B cell (primary cell): ENCODE measurements at regions not wholly inside any gene's neighbourhood (a gene's known extent, or its start where the extent isn't known, plus 50 kb on each side); places are given as distances from the start of the nearest gene placed in this dataset.

Experiments used
- ATAC-seq: fragments of 200-7000 bp; cut with Tn5 transposase; one replicate; pipeline ENCODE4 v1.10.0; 2021; ENCODE audit warnings: low read depth, mild to moderate bottlenecking, moderate number of reproducible peaks, moderate library complexity
- CTCF ChIA-PET: fragments of 350-600 bp; sonication (Branson Sonifier 250); formaldehyde crosslinking; loops from one replicate; lab custom pipeline; 2021; ENCODE audit warnings: antibody characterized with exemption, inconsistent platforms; lab: Charles Lee
- POLR2A ChIA-PET: fragments of 350-600 bp; sonication (Branson Sonifier 250); formaldehyde crosslinking; loops from one replicate; lab custom pipeline; 2021; ENCODE audit warnings: antibody characterized with exemption; lab: Charles Lee
- DNase-seq: peaks from one replicate; pipeline ENCODE4 v3.0.0; 2013
- H2AFZ ChIP-seq: 2 replicates; pipeline ENCODE4 v1.6.1; 2012; ENCODE audit warnings: mild to moderate bottlenecking, low read depth, low read length; ENCODE audit not compliant: insufficient read depth, poor library complexity, severe bottlenecking
- H3K27ac ChIP-seq, 2 donors: 1 replicate in 1 of 2; 2 replicates in 1 of 2; pipeline ENCODE4 v1.5.1; 2012 to 2013; ENCODE audit warnings: low read length in 2 of 2, mild to moderate bottlenecking in 2 of 2, moderate library complexity in 1 of 2
- H3K27me3 ChIP-seq, 4 experiments: fragments of 200-600 bp in 1 of 4; sonication (generic) in 1 of 4; replicated peaks in 1 of 4; 1 replicate in 2 of 4; 2 replicates in 2 of 4; pipeline versions ENCODE4 v1.6.1 to v1.7.0; 2013 to 2016; ENCODE audit warnings: low read length in 3 of 4, mild to moderate bottlenecking in 2 of 4, mixed read lengths in 1 of 4, moderate library complexity in 1 of 4; ENCODE audit not compliant: insufficient read depth in 4 of 4, control insufficient read depth in 3 of 4; ENCODE audit errors: control extremely low read depth in 1 of 4
- H3K36me3 ChIP-seq, 2 experiments: replicated peaks in 1 of 2; 1 replicate in 1 of 2; 2 replicates in 1 of 2; pipeline versions ENCODE4 v1.6.1 to v1.7.1; 2013; ENCODE audit warnings: low read length in 1 of 2; ENCODE audit not compliant: insufficient read depth in 2 of 2, control insufficient read depth in 1 of 2; ENCODE audit errors: control extremely low read depth in 1 of 2, extremely low read depth in 1 of 2
- H3K4me1 ChIP-seq, 2 donors: fragments of 200-600 bp in 1 of 2; sonication (generic) in 1 of 2; 1 replicate in 1 of 2; 2 replicates in 1 of 2; pipeline versions ENCODE4 v1.5.1 to v1.6.1; 2013 to 2017; ENCODE audit warnings: low read length in 2 of 2; ENCODE audit not compliant: control insufficient read depth in 2 of 2, insufficient read depth in 2 of 2
- H3K4me2 ChIP-seq: replicated peaks from 2 replicates; pipeline ENCODE3; 2012; ENCODE audit warnings: mild to moderate bottlenecking, low read depth, low read length; ENCODE audit not compliant: poor library complexity, severe bottlenecking
- H3K4me3 ChIP-seq, 5 experiments: fragments of 200-600 bp in 1 of 5; sonication (generic) in 1 of 5; 1 replicate in 3 of 5; 2 replicates in 2 of 5; pipeline versions ENCODE4 v1.5.1 to v1.7.0; 2011 to 2016; ENCODE audit warnings: low read length in 4 of 5, mild to moderate bottlenecking in 4 of 5, low read depth in 2 of 5, control low read depth in 1 of 5, moderate library complexity in 1 of 5; ENCODE audit not compliant: insufficient read depth in 1 of 5; ENCODE audit errors: control extremely low read depth in 1 of 5, extremely low read depth in 1 of 5
- H3K79me2 ChIP-seq: fragments of 200-600 bp; sonication (generic); one replicate; pipeline ENCODE4 v1.6.0; 2016; ENCODE audit warnings: low read length; ENCODE audit not compliant: control insufficient read depth, insufficient read depth
- H3K9ac ChIP-seq: fragments of 200-600 bp; sonication (generic); 2 replicates; pipeline ENCODE4 v1.6.1; 2017; ENCODE audit warnings: mild to moderate bottlenecking, low read length, moderate library complexity
- H3K9me3 ChIP-seq, 3 donors: one replicate each; pipeline versions ENCODE4 v1.6.1 to v1.7.1; 2013; ENCODE audit warnings: low read length in 2 of 3; ENCODE audit not compliant: control insufficient read depth in 2 of 3, insufficient read depth in 1 of 3; ENCODE audit errors: control extremely low read depth in 1 of 3
- H4K20me1 ChIP-seq: 2 replicates; pipeline ENCODE4 v1.6.0; 2012; ENCODE audit warnings: mild to moderate bottlenecking, low read length; ENCODE audit not compliant: insufficient read depth, control insufficient read depth, poor library complexity, severe bottlenecking
- H3K27ac Mint-ChIP-seq: one replicate; pipeline ENCODE4 v1.8.0; 2021; ENCODE audit warnings: mixed read lengths
- H3K27me3 Mint-ChIP-seq: one replicate; pipeline ENCODE4 v1.8.0; 2021; ENCODE audit warnings: mixed read lengths
- H3K4me1 Mint-ChIP-seq: one replicate; pipeline ENCODE4 v1.8.0; 2021; ENCODE audit warnings: mixed read lengths
- H3K4me3 Mint-ChIP-seq: one replicate; pipeline ENCODE4 v1.8.0; 2021; ENCODE audit warnings: mixed read lengths
- H3K9me3 Mint-ChIP-seq: one replicate; pipeline ENCODE4 v1.8.0; 2022; ENCODE audit warnings: mixed read lengths; ENCODE audit not compliant: insufficient read depth
- CTCF ChIP-seq: fragments of 200-600 bp; IDR thresholded peaks from one replicate; pipeline ENCODE4 v1.8.0; 2022; ENCODE audit warnings: antibody characterized with exemption, mild to moderate bottlenecking
- EZH2 ChIP-seq: IDR thresholded peaks from 2 replicates; pipeline ENCODE4 v1.6.1; 2012; ENCODE audit warnings: borderline replicate concordance, low read depth, mild to moderate bottlenecking, moderate library complexity, low read length; ENCODE audit not compliant: insufficient read depth, poor library complexity, severe bottlenecking
- WGBS: methylation state at CpG from one replicate; pipeline ENCODE4 v1.1.5; 2013; ENCODE audit warnings: missing lambda C conversion rate; ENCODE audit not compliant: insufficient coverage; 5-methylcytosine and 5-hydroxymethylcytosine counted together
- intact Hi-C: fragments of 100-400 bp; cut with micrococcal nuclease; formaldehyde crosslinking; loops from one replicate; pipeline ENCODE4 v1.10.0; 2022

DNA sequence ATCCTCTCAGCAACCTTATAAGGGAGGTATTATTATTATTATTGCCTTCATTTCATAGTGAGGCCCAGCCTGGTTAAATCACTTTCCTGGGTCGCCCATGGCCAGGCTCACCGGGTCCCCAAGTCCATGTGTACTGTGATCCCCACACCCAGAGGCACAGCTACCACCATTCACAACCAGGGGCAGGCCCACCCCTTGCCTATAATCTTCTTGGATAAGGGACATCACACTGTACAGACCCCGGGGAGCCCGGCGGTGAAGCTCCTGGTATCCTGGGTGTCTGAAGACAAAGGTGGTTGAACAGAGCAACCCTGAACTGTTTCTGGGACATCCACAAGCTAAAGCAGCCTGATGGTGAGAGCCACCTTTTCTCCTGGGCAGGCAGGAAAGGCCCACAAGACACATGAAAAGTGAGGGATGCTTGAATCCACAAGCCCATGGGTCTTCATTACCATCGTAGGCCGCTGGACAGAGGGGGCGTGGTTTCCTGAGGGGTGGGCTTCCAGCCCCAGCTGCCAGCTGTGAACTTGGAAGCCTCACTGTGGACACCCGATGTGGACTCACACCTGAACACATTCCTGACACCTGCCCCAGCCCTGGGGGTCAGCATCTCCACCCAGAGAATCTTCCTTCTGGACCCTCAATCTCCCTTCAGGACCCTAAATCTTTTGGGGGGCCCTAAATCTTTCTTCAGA is 185.5 kb upstream of the PMEPA1 start:
- Mint-ChIP-seq H3K4me3 (no peak overlapping the region), H3K9me3 (no peaks in the 10 kb centered on the region), H3K27ac (no peak overlapping the region), H3K27me3 (peaks cover 28% of the 10 kb centered on the region), H3K4me1 (no peaks in the 10 kb centered on the region)
- Histone ChIP-seq H4K20me1 (no peaks in the 10 kb centered on the region), H3K4me3 (no peak overlapping the region), H3K4me2 (no peak overlapping the region), H3K36me3 (no peaks in the 10 kb centered on the region), H3K4me1 (no peaks in the 10 kb centered on the region), H3K27ac (no peak overlapping the region), H3K9me3 (peaks cover 0 to 2% (median 0%) of the 10 kb centered on the region in 3 donors), H3K9ac (no peak overlapping the region), H3K27me3 (peaks cover 0 to 13% (median 1%) of the 10 kb centered on the region in 4 experiments), H3K79me2 (no peaks in the 10 kb centered on the region), H2AFZ (no peak overlapping the region)
- ChIA-PET CTCF (no interaction called here), POLR2A (no interaction called here)
- TF ChIP-seq EZH2 (no peak), CTCF (no peak)
- ATAC-seq (no peak), DNase-seq (no peak)
- intact Hi-C loops = no loop called here
- 88% methylated on average over 8 of the region's 9 CpGs for WGBS

GRCh38 chr20:57894522-57894921 is 184.7 kb upstream of the PMEPA1 start:
- POLR2A ChIA-PET = no interaction called here
- H3K9ac ChIP-seq = no peak overlapping the region

More at GRCh38 chr20:57894522-57894921, 184.7 kb upstream of the PMEPA1 start:
- H3K27ac Mint-ChIP-seq = no peak overlapping the region
- Histone ChIP-seq H4K20me1 (no peaks in the 10 kb centered on the region), H3K4me1 (no peaks in the 10 kb centered on the region), H3K4me2 (no peak overlapping the region), H3K9me3 (peaks cover 0 to 2% (median 0%) of the 10 kb centered on the region in 3 donors), H3K27me3 (peaks cover 0 to 15% (median 1%) of the 10 kb centered on the region in 4 experiments), H3K27ac (no peak overlapping the region), H3K4me3 (no peak overlapping the region), H3K36me3 (no peaks in the 10 kb centered on the region), H2AFZ (no peak overlapping the region), H3K79me2 (no peaks in the 10 kb centered on the region)
- no peak for TF ChIP-seq CTCF
- TF ChIP-seq EZH2 = no peak
- intact Hi-C loops = no loop called here
- H3K4me3 Mint-ChIP-seq = no peak overlapping the region
- ATAC-seq = no peak
- H3K27me3 Mint-ChIP-seq = peaks cover 27% of the 10 kb centered on the region
- no peak for DNase-seq
- H3K4me1 Mint-ChIP-seq = no peaks in the 10 kb centered on the region
- CTCF ChIA-PET = no interaction called here
- H3K9me3 Mint-ChIP-seq = no peaks in the 10 kb centered on the region
